ENCODE measurements at regions not wholly inside any gene's neighbourhood (a gene's known extent, or its start where the extent isn't known, plus 50 kb on each side); places are given as distances from the start of the nearest gene placed in this dataset.

DNA sequence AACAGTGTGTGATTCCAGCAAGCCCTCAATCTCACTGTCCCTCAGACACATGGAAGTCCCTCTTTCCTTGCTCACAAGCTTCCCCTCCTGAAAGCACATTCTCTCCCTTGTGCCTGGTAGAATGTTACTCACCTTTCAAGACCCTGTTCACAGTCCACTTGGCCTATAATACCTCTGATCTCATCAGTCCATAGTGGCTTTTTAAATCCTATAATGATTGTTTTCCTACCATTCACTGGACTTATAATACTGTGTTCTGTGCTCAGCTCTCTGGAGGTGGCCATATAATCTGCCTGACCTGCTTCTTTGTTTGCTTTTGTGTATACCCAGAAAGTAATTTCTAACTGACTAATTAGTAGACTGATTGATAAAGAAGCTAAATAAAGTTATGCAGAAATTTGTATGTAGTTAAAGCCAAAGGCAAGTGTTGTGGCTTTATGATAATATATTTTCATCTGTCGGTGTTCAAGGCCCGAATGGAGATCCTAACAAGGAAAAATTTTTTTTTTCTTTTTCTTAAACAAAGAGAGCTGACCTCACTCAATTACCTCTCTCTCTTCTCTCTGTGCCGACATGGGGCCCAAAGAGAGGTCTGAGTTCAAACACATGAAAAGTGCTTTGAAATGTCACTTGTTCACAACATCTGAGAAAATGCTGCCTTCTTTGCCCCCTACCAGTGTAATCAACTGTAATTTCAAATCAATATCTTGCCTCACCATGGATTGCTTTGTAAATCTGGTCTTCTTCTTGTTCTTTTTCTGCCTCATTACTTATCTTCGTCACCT lies 1033.0 kb upstream of the PIK3C3 start:
- TF ChIP-seq, protein P1, sequence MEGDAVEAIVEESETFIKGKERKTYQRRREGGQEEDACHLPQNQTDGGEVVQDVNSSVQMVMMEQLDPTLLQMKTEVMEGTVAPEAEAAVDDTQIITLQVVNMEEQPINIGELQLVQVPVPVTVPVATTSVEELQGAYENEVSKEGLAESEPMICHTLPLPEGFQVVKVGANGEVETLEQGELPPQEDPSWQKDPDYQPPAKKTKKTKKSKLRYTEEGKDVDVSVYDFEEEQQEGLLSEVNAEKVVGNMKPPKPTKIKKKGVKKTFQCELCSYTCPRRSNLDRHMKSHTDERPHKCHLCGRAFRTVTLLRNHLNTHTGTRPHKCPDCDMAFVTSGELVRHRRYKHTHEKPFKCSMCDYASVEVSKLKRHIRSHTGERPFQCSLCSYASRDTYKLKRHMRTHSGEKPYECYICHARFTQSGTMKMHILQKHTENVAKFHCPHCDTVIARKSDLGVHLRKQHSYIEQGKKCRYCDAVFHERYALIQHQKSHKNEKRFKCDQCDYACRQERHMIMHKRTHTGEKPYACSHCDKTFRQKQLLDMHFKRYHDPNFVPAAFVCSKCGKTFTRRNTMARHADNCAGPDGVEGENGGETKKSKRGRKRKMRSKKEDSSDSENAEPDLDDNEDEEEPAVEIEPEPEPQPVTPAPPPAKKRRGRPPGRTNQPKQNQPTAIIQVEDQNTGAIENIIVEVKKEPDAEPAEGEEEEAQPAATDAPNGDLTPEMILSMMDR (IDR thresholded peaks at IDR 0.05; ENCODE audit: low read length) = no peak
- TF ChIP-seq EZH2 (IDR thresholded peaks at IDR 0.05; ENCODE audit: borderline replicate concordance, low read length) = no peak
